Prostate gland (tissue), 2 donors: ENCODE measurements at regions not wholly inside any gene's neighbourhood (a gene's known extent, or its start where the extent isn't known, plus 50 kb on each side); places are given as distances from the start of the nearest gene placed in this dataset.

ENCODE experiments used
- CTCF ChIP-seq, 4 experiments: fragments of 200-600 bp in 2 of 4; fragments of 450-650 bp in 2 of 4; sonication (generic) in 2 of 4; IDR thresholded peaks; 1 replicate in 3 of 4; 2 replicates in 1 of 4; pipeline ENCODE4 v1.5.1; 2016 to 2019; ENCODE audit warnings: antibody characterized with exemption in 4 of 4, mild to moderate bottlenecking in 2 of 4, moderate library complexity in 2 of 4
- POLR2A ChIP-seq: fragments of 450-650 bp; IDR thresholded peaks from one replicate; pipeline ENCODE4 v1.6.1; 2016; ENCODE audit warnings: antibody characterized with exemption, mild to moderate bottlenecking
- POLR2AphosphoS5 ChIP-seq: sonication (generic); formaldehyde crosslinking; IDR thresholded peaks from one replicate; pipeline ENCODE4 v1.6.1; 2017; ENCODE audit warnings: antibody characterized with exemption

- no peak for TF ChIP-seq CTCF (IDR thresholded peaks at IDR 0.05)
- no peak for TF ChIP-seq POLR2AphosphoS5
- no peak for TF ChIP-seq POLR2A
Measured at GRCh38 chr4:60657041-60657440, 543.1 kb upstream of the ADGRL3 start.
